Pancreas (tissue), 10 donors: ENCODE measurements at regions not wholly inside any gene's neighbourhood (a gene's known extent, or its start where the extent isn't known, plus 50 kb on each side); places are given as distances from the start of the nearest gene placed in this dataset.

Experiments
- ATAC-seq, 4 donors: fragments of 200-7000 bp; cut with Tn5 transposase; one replicate each; pipeline versions ENCODE4 v1.8.0 to v1.9.1; 2020; ENCODE audit warnings: mild to moderate bottlenecking in 4 of 4, moderate library complexity in 4 of 4
- DNase-seq, 6 donors: peaks; one replicate each; pipeline ENCODE4 v3.0.0-alpha.2; 2020
- FAIRE-seq: peaks from 2 replicates; lab custom pipeline; 2012; peaks lifted over from hg19 to GRCh38; lab: Jason Lieb, UNC
- H3K27ac ChIP-seq, 4 donors: fragments of 200-600 bp; sonication (generic); 1 replicate in 3 of 4; 2 replicates in 1 of 4; pipeline versions ENCODE4 v1.5.0 to v1.8.0; 2020
- H3K27me3 ChIP-seq, 4 donors: fragments of 200-600 bp; one replicate each; pipeline ENCODE4 v1.8.0; 2021
- H3K36me3 ChIP-seq, 3 donors: fragments of 200-600 bp; sonication (generic) in 1 of 3; one replicate each; pipeline versions ENCODE4 v1.5.0 to v1.8.0; 2020 to 2021
- H3K4me1 ChIP-seq, 3 donors: fragments of 200-600 bp; one replicate each; pipeline ENCODE4 v1.8.0; 2021
- H3K4me3 ChIP-seq, 4 donors: fragments of 200-600 bp; sonication (generic) in 2 of 4; one replicate each; pipeline versions ENCODE4 v1.5.0 to v1.8.0; 2020 to 2021
- H3K9me3 ChIP-seq, 4 donors: fragments of 200-600 bp; one replicate each; pipeline ENCODE4 v1.8.0; 2021
- CTCF ChIP-seq, 4 donors: fragments of 200-600 bp; sonication (generic) in 3 of 4; IDR thresholded peaks; one replicate each; pipeline versions ENCODE4 v1.5.0 to v1.8.0; 2021; ENCODE audit warnings: antibody characterized with exemption in 4 of 4
- WGBS, 2 donors: extraction: QIAGEN DNeasy Blood & Tissue Kit; methylation state at CpG; one replicate each; pipeline ENCODE4 v1.1.7; 2013; 5-methylcytosine and 5-hydroxymethylcytosine counted together
- intact Hi-C, 3 donors: fragments of 100-400 bp; cut with DNase I; formaldehyde crosslinking; loops; one replicate each; pipeline versions ENCODE4 v1.11.1 to v1.14.2; 2022
- donor health status: healthy with polysubstance abuse.
- donor health status: DM: no; HTN: no; CAD: no; lungs with moderate emphysema.
- donor health status: DM: no; HTN: no; CAD: no.
- donor health status: control.
- donor health status: control.
- donor health status: Bipolar disorder and iron deficiency.
- donor health status: DM: yes; HTN: yes; CAD: no.
- donor health status: DM: no; HTN: no; CAD: no.
- donor health status: DM: no; HTN: no; CAD: no.
- donor health status: DM: yes; HTN: yes; CAD: no.

GRCh38 chr2:224210286-224211180 is 171.4 kb upstream of the SERPINE2 start:
- 78 to 85% methylated on average over 6 of the region's 6 CpGs for whole genome bisulfite sequencing, 2 donors
- no peak for TF ChIP-seq CTCF (IDR thresholded peaks at IDR 0.05)
- DNase-seq: no peak
- no peaks in the 10 kb centered on the region for H3K36me3 ChIP-seq
- no peak for FAIRE-seq
- no peaks in the 10 kb centered on the region for H3K27me3 ChIP-seq
- no peaks in the 10 kb centered on the region for H3K9me3 ChIP-seq
- ATAC-seq: no peak
- H3K27ac ChIP-seq: no peak overlapping the region
- H3K4me1 ChIP-seq: no peaks in the 10 kb centered on the region
- no peak overlapping the region for H3K4me3 ChIP-seq
- intact Hi-C loops: no loop called here

- Histone ChIP-seq H3K27me3 (no peaks in the 10 kb centered on the region), H3K4me1 (no peaks in the 10 kb centered on the region), H3K27ac (no peak overlapping the region), H3K4me3 (no peak overlapping the region), H3K9me3 (no peaks in the 10 kb centered on the region), H3K36me3 (no peaks in the 10 kb centered on the region)
- no peak for ATAC-seq
- FAIRE-seq: no peak
- DNase-seq: no peak
- no peak for TF ChIP-seq CTCF (IDR thresholded peaks at IDR 0.05)
- WGBS, 2 donors: 70 to 72% methylated on average over 9 of the region's 9 CpGs
- intact Hi-C loops: no loop called here
Observed at GRCh38 chr2:224209555-224210285, 170.6 kb upstream of the SERPINE2 start.

GRCh38 chr2:224208443-224208842 is 169.4 kb upstream of the SERPINE2 start:
- Histone ChIP-seq H3K27ac (no peak overlapping the region), H3K36me3 (no peaks in the 10 kb centered on the region), H3K4me3 (no peak overlapping the region), H3K9me3 (no peaks in the 10 kb centered on the region), H3K27me3 (no peaks in the 10 kb centered on the region), H3K4me1 (no peaks in the 10 kb centered on the region)
- no peak for TF ChIP-seq CTCF (IDR thresholded peaks at IDR 0.05)
- DNase-seq: no peak
- 81 to 82% methylated on average over 1 of the region's 1 CpG for WGBS, 2 donors
- FAIRE-seq: no peak
- ATAC-seq: no peak
- intact Hi-C loops: no loop called here

- TF ChIP-seq CTCF (IDR thresholded peaks at IDR 0.05): no peak
- Histone ChIP-seq H3K4me1 (no peaks in the 10 kb centered on the region), H3K27me3 (no peaks in the 10 kb centered on the region), H3K4me3 (no peak overlapping the region), H3K36me3 (no peaks in the 10 kb centered on the region), H3K9me3 (no peaks in the 10 kb centered on the region), H3K27ac (no peak overlapping the region)
- DNase-seq: no peak
- intact Hi-C loops: no loop called here
- ATAC-seq: no peak
- 45 to 50% methylated on average over 3 of the region's 3 CpGs for WGBS, 2 donors
- no peak for FAIRE-seq
Observed at GRCh38 chr2:224208007-224208406, 168.9 kb upstream of the SERPINE2 start.
